Posterior cingulate gyrus (tissue), 11 donors: ENCODE measurements at regions not wholly inside any gene's neighbourhood (a gene's known extent, or its start where the extent isn't known, plus 50 kb on each side); places are given as distances from the start of the nearest gene placed in this dataset.
"Not testable (repeated sequence)": the region's sequence is repeated elsewhere in the genome, so short reads cannot be mapped to it uniquely, and the experiment has no call there.

Experiments
- DNase-seq, 10 donors: peaks; one replicate each; pipeline versions ENCODE4 v3.0.0 to v3.0.0-alpha.2; 2020 to 2021; ENCODE audit warnings: mixed read lengths in 3 of 10
- intact Hi-C: fragments of 100-400 bp; cut with DNase I; formaldehyde crosslinking; loops from one replicate; pipeline ENCODE4 v1.15.1; 2023

DNA sequence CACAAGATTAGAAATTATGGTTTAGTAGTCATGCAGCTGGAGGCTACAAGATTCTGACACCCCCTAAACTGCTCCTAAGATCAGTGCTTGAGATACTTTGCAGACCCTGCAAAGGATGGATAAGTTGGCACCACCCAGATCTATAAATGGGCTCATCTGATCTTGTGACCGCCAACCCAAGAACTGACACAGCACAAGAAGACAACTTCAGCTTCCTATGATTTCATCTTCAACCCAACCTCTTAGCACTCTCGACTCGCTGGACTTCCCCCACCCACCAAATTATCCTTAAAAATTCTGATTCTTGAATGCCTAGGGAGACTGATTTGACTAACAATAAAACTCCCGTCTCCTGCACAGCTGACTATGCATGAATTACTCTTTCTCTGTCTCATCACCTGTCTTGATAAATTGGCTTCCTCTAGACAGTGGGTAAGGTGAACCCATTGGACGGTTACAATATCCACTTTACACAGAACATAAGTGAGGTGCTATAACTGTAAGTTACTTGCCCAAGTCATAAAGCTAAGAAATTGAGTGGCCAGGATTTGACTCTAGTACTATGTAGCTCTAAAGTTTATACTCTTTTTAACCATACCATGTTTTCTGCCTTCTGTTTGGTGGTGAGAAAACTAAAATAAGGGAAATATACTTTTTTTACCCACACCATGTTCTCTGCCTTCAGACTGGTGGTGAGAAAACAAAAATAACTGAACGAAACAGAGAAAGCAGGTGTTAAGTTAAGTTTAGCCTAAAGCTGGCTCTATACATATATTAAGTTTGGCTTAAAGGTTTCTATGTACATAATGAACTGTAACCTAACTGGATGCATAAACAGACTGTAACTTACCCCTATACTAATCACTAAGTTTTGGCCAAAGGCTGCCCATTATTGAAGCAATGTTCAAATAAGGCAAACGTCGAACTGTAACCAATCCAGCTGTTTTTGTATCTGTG, 962.3 kb upstream of the NXPH2 start:
- intact Hi-C loops = no loop called here
- DNase-seq = no peak

DNA sequence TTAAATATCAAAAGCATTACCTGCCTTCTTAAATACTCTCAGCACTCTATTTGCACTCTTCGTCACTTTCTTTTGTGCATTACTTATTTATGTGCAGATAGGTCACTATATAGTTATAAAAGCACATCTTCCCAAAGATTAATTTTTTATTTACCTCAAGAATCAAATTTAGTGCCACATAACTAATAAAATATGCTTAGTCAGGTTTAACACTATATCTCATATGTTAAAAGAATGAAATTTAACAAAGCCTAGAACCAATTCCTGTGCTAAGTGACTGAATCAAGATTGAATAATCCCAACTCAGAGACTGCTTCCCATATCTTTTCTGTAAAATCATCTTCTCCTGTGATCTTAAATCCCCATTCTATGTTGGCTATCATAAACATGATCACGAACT, 957.5 kb upstream of the NXPH2 start:
- intact Hi-C loops = no loop called here

DNA sequence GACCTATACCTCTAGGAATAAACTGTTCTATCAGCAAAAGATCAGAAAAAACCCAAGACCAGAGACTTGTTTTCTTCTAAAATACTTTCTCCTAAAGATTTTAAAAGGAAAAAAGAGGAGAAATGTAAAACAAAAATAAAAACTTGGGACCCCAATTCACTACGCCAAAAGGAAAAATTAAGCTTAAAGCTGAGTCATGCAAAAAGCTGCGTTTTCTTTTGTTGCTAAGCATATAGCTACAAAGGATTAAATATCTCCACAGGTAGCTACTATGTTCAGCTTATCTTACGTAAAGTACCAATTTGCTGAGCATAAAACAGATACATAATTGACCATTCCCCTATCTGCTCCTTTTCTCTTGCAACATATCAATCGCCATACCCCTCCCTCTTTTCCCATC, 950.0 kb upstream of the NXPH2 start:
- intact Hi-C loops = no loop called here
- DNase-seq = no peak

More for the DNA sequence above, 957.5 kb upstream of the NXPH2 start:
- DNase-seq = no peak

DNA sequence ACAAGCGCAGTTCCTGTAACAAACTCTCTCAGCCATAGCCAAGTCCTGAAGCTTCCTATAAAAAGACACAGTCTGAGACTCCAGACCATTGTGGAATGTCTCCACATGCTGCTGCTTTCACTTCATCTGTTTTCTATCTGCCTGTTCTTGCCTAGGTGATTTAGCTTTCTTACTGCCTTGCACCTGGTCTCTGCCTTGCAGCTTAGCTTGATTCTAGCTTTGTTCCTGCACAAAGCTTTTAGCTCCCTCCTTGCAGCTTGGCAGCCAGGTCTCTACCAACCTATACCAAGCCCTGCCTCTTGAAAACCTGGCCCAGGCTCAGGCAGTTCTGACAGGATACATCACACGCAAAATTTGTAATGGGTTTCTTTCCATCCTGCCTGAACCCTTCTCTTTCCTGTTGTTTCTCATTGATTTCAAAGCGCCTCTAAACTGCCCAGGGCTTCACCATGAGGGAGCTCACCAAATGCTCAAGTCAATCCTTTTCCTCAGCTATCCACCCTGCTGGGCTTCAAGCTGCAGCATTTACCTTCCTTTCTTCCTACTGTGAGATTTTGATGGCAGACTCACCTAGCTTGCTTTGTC, 941.3 kb upstream of the NXPH2 start:
- peak in 4 of 10 donors; percentile 6 to 59 (median 36) for DNase-seq
- intact Hi-C loops = no loop called here

DNA sequence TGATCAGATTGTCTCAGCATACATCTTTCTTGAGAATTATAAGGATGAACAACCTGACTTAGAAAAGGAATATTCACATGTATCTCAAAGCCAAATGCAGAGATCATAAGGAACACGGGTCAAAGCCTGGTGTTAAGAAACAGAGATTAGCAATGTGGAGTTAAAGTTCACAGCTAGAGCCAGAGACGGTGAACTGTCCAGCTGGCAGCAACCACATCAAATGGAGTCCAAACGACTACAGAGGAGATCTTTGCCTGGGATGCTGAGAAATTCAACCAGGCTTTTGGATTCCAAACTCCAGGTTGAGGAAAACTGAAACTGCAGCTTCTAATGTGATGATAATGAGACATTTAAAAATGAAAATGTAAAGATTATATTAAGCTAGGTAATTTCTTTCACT, 939.9 kb upstream of the NXPH2 start:
- no peak for DNase-seq
- intact Hi-C loops = no loop called here

DNA sequence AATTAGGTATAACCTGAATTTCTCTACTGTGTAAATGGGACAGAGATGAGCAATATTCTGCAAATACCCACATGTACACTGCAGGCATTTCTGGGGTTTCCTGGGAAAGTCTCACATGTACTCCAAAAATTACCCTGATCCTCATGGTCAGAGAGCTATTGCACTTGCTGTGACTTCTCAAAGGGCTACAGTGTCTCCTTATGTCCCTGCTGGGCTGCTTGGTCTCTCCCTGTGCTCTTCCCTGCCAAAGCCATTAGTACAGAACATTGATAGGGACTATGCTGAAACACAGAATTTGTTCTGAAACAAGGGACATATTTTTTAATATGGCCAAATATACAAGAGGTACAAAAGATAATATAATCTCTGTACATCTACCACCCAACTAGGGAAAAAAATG, 924.4 kb upstream of the NXPH2 start:
- DNase-seq = no peak
- intact Hi-C loops = no loop called here

DNA sequence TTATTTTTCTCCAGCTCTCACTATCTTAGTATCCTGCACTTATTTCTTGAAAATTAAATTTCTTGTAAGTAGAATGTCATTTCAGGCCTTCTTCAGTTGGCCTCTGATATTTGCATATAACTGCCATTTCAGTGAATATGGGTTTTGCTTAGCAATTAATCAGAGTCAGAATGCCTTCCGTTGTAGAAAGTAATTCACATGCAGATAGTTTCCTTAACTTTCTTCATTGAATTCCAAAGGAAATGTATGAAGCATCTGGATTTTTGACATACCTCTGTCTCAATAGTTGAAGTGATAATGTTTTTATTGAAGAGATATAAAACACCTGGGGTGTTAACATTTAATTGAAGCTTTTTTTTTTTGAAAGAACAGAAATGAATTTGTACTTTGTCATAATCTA, 914.1 kb upstream of the NXPH2 start:
- intact Hi-C loops = no loop called here
- DNase-seq = no peak

DNA sequence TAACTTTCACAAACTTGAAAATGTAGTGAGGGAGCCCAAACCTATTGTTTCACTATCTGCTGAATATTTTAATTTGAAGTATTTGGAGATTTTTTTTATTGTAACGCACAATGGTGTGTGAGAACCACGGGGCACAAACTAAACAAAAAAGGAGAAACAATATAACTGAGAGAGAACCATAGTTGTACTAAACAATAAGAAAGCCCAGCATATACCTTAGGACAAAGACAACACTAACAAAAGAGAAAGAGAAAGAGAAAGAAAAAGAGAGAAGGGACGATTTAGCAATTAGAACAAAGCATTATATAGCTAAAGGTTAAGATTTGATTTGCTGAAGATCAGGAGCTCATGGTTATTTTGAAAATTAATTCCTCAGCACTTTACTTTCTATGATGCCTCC, 906.0 kb upstream of the NXPH2 start:
- intact Hi-C loops = no loop called here

DNA sequence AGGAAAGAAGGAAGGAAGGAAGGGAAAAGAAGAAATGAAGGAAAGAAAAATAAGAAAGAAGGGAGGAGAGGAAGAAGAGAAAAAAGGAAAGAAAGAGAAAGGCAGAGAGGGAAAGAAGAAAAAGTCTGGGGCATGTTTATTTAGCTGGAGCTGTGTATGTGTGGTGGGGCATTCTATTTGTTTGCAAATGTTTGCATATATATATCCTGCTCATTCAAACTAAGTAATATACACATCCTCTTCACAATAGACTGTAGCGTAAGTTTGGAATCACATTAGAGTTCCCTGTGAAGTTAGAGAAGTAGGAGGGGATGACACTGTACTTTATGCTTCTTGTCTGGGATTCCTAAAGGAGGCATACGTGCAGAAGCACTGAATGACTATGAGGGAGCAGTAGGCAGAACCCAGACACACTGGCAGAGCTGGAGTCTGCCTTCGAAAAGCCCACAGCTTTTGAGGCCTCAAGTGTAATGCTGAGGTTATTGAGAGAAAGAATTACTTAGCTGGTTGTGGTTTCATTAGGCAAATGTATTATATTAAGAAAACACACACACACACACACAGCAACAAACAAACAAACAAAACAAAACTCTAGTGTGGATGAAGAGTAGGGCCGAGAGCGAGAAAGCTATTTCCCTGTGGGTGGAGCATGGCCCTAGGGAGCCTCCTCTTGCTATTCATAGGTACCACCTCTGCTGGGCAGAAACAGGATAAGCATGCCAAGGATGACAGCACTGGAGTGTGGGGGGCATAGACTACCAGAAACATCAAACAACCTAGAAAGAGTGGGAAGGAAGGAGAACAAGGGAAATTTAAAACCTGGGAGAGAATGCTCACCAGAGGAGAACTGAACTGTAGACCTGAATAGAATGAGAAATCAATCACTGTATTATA, 905.1 kb upstream of the NXPH2 start:
- DNase-seq = no peak
- intact Hi-C loops = no loop called here

More for the DNA sequence above, 906.0 kb upstream of the NXPH2 start:
- DNase-seq = no peak

DNA sequence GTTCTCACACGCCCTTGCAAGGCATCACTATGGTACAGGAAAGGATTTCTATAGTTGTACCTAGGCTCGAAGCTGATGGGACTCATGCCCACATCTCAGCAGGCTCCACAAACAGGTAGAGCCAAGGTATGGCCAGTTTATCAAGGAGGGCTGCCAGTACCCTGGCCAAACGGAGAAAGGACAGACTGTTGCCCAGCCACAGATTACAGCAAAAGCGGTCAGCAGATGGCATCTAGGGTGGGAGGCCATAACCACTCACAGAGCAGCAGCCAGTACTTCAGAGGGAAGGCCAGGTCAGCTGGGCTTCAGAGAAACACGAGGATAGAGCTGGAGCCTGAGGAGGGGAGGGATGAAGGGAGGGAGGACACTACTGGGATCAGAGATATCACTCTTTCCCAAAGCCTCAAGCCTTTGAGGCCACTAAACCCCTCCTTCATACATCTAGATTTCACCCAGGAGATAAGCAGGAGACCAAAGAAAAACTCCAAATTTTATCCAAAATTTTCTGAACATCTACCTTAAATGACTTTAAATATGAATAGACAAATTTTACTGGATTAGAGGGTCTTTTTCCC, 904.2 kb upstream of the NXPH2 start:
- no peak for DNase-seq
- intact Hi-C loops = no loop called here

DNA sequence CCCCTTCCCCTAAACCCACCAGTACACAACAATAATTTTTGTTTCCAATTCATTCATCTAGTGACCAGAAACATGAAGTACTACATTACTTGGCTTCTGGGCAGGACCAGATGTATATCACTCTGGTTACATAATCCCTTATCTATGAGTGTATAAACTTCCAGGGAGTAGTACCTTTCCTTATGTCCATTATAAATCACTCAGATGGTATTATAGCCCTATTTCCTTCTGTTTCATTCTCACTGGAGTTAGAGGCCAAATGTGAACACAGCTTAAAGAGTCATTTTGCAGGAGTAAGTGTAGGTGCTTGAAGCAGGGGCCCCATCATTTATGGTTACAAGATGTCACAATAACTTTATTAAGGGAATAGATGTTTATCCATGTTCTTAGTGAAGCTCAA, 894.4 kb upstream of the NXPH2 start:
- DNase-seq = no peak
- intact Hi-C loops = no loop called here

DNA sequence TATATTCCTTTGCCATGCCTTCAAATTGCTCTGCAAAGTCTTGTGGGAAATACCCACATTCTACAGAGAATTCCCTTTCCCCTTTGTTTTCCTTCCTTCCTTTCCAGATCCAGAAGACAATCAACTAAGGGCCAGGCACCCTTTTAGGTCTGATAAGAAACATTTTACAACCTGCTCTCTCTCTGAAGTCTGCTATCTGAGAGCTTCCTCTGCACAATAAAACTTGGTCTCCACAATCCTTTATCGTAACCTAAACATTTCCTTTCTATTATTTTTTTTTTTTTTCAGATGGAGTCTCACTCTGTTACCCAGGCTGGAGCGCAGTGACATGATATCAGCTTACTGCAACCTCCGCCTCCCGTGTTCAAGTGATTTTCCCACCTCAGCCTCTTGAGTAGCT, 893.3 kb upstream of the NXPH2 start:
- DNase-seq = not testable (repeated sequence)

DNA sequence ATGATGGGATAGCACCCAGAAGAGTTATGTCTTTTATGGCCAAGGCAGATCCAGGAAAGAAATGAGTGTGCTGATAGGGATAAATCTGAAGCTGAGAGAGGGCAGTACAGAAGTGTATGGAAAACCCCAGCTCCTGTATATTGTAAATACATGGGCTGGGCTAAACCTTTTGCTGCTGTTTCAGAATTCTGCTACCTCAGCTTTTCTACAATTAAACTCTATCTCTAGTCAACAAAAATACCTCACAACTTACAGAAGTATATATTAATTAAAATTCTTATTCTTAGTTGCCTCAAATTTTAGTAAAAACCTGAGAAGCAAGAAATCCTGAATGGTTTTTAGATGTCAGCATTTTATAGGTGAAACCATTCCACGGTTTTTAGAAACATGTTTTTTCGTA, 889.5 kb upstream of the NXPH2 start:
- no peak for DNase-seq
- intact Hi-C loops = no loop called here

More for the DNA sequence above, 893.3 kb upstream of the NXPH2 start:
- intact Hi-C loops = not testable (repeated sequence)

DNA sequence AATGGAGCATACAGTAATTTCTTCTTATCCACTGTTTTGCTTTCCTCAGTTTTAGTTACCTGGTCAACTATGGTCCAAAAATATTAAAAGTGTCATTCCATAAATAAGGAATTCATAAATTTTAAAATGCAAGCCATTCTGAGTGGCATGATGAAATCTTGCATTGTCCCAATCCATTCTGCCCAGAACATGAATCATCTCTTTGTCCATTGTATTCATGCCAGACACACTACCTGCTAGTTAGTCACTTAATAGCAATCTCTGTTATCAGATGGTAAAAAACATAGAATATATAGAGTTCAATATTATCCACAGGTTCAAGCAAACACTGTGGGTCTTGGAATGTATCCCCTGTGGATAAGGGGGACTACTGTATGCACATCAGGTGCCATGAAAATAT, 872.2 kb upstream of the NXPH2 start:
- intact Hi-C loops = no loop called here
- no peak for DNase-seq

DNA sequence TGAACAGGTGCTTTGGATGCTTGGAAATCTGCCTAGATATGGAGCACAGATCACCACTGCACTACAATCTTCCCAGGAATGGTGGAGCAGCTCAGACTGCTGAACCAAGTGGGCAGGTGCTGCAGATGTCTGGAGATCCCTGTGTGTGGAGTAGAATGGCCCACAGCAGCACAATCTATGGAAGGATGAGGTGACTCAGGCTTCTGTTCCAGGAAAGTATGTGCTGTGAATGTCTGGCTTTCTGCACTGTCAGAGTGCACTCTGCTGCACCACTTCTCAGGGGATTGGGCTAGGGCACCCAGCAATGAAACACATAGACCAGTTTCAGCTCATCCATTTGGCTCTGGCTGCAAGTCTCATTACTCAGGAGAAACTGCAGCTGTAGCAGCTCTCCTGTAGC, 865.4 kb upstream of the NXPH2 start:
- no peak for DNase-seq
- intact Hi-C loops = no loop called here

DNA sequence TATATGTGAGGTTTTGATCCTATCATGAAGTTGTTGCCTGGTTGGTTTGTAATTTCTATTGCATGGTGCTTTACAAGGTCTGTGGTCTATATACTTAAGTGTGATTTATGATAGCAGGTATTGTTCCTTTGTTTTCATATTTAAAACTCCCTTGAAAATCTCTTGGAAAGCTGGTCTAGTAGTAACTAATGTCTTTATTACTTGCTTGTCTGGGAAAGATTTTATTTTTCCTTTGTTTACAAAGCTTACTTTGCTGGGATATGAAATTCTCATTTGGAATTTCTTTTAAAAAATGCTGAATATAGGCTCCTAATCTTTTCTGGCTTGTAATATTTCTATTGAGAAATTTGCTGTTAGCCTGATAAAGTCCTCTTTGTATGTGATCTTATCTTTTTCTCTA, 862.9 kb upstream of the NXPH2 start:
- intact Hi-C loops = no loop called here
- DNase-seq = no peak

DNA sequence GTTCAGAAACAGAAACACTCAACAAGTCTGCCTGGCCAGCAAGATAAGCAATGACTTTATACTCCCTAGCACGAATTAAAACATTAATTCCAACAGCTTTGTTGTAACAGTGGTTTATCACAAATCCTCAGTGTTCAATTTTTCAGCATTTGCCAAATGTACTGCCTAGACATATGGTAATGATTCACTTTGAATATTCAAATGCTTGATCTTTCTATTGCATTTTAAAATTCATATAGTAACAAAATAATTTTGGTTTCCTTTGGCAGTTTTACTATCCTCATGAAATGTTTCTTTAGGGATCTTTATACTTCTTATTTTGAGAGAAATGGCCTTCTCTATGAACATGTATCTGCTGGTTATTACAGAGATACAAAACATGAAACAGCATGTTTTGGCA, 851.8 kb upstream of the NXPH2 start:
- DNase-seq = no peak
- intact Hi-C loops = no loop called here

DNA sequence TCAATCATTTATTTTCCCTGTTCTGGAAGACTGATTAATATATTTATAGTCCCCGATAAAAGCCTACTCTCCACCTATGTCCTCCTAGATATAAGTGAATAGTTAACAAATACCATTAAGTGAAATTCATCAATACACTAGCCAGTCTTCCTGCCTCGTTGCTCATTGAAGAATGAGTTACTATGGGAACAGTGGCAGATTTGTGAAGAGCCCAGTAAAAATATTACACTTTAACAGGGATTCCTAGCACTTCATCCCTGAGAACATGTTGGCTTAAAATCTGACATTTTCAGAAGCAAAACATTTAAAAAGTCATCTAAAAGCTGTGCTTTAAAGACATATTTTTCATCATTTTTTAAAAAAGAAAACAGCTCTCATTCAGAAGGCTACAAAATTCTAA, 848.7 kb upstream of the NXPH2 start:
- intact Hi-C loops = no loop called here
- DNase-seq = no peak

DNA sequence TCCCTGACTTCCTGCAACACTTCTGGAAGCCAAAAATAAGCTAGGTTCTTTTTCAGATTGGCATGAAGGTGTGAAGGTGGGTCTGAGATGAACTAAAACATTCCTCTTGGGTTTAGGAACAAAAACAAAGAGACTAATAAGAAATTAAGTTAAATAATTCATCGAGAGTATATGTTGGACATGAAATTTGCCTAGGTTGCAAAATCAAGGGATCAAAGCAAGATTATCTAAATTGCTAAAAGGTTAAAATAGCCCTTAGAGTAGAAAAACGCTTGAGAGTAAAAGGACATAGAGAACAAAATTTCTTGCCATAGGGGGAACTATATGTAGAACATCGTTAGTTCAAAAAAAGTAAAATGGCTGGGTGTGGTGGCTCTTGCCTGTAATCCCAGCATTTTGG, 845.9 kb upstream of the NXPH2 start:
- intact Hi-C loops = no loop called here
- DNase-seq = no peak

DNA sequence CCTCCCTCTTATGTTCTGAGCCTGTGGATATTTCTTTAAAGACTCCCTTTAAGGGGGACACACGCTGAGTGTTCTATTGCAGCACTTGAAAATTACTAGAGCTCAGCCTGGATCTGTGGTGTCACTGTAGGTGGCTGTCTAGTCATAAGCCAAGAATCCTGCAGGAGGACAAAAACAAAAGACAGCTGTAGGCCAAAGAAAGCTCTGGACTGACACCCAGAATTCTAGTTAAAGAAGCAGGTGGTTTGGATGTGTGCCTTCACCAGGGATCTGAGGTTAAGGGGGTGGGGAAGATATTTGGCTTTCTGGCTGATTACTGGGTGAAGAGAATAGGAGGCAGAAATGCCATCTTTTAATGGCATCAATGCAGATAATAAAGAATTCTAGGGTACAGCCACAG, 842.5 kb upstream of the NXPH2 start:
- DNase-seq = no peak
- intact Hi-C loops = no loop called here

DNA sequence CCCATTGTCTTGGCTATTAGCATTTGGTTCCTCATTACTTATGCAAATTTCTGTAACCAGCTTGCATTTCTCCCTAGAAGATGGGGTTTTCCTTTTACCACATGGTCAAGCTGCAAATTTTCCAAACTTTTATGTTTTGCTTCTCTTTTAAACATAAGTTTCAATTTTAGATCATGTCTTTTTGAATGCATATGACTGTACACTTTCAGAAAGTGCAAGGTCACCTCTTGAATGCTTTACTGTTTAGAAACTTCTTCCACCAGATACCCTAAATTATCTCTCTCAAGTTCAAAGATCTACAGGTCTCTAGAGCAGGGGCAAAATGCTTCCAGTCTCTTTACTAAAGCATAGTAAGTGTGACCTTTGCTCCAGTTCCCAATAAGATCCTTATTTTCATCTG, 837.6 kb upstream of the NXPH2 start:
- no peak for DNase-seq
- intact Hi-C loops = no loop called here
